ENCODE measurements at regions not wholly inside any gene's neighbourhood (a gene's known extent, or its start where the extent isn't known, plus 50 kb on each side); places are given as distances from the start of the nearest gene placed in this dataset.
"Not testable (repeated sequence)": the region's sequence is repeated elsewhere in the genome, so short reads cannot be mapped to it uniquely, and the experiment has no call there.

GRCh38 chr14:85071447-85071846, 458.5 kb upstream of the FLRT2 start:
- DNase-seq (ENCODE audit: low spot score) = no peak

GRCh38 chr14:85074955-85075354, 455.0 kb upstream of the FLRT2 start:
- no peak for DNase-seq (ENCODE audit: low spot score)

DNA sequence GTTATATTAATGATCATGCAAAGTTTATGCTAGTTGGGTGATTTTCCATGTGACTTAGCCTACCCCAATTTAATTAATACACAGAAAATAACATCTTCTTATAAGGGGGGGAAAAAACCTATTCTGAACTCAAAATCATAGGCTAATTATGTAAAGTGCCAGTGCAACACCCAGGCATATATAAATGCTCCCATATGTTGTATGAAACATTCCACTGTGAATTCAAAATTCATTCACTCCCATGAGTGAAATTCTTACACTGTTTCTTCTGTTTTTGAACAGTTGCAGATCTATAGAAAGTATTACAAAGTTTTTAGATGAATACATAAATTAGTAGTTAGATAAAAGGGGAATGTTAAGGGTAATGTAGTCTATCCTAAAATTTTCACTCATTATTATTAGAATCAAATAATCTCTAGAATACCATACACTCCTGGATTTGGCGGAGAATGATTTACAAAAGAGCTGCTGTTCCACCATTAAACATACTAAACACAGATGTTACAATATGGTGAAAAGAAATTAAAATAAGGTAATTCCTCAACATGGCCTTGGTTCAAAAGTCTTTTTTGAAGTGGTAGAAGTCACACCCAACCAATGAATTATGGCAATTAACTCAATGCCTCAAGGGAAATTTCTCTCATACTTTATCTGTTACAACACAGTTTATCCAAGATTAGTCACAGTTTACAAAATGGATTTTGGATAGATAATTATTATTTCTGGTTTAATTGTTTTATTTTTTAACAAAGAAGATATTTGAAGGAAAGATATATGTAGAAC, 454.1 kb upstream of the FLRT2 start:
- no peak for DNase-seq (ENCODE audit: low spot score)

- DNase-seq (ENCODE audit: low spot score) = not testable (repeated sequence)
These were observed 452.2 kb upstream of the FLRT2 start for GRCh38 chr14:85077716-85078115.

GRCh38 chr14:85079842-85080730, 449.9 kb upstream of the FLRT2 start:
- no peak for DNase-seq (ENCODE audit: low spot score)

DNA sequence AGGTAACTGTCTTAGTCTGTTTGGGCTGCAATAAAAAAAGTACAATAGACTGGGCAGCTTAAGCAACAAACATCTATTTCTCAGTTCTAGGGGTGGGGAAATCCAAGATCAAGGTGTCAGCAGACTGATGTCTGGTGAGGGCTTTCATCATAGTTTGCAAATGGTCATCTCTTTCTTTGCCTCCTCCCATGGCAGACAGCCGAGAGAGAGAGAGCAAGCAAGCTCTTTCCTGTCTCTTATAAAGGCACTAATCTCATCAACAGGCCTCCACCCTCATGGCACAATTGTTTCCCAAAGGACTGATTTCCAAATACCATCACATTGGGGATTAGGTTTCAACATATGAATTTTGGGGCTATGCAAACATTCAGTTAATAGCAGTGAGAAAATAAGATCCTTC, 445.6 kb upstream of the FLRT2 start:
- DNase-seq (ENCODE audit: low spot score) = no peak

DNA sequence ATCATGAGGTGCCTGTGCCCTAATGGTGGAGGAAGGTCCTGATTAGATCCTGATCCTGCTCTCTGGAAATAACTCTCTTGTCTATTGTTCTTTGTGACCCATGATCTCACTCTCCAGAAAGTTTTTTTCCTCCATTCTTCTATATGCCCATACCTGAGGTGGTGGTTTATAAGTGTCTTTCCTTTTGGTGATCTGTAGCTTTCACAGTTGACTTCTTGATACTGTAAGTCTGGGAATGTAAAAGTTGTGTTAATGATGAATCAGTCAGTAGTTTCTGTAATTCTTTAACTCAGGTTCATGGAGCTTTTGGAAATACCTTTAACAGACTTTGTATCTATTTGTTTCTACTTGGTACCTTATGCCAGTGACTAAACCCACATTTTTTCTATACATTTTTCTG, 444.0 kb upstream of the FLRT2 start:
- DNase-seq (ENCODE audit: low spot score) = no peak

DNA sequence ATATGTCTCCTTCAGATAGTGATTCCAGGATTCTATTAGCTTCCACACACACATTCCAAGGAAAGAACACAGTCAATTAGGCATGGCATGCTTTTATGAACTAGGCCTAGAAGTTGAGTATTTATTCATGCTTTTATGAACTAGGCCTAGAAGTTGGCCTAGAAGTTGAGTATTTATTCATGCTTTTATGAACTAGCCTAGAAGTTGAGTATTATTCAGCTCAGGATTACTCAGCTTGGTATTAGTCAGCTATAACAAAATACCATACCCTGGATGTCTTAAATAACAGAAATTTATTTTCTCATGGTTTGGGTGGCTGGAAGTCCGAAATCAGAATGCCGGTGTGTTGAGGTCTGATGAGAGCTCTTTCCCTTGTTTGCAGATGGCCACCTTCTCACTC, 442.7 kb upstream of the FLRT2 start:
- DNase-seq (ENCODE audit: low spot score) = no peak

DNA sequence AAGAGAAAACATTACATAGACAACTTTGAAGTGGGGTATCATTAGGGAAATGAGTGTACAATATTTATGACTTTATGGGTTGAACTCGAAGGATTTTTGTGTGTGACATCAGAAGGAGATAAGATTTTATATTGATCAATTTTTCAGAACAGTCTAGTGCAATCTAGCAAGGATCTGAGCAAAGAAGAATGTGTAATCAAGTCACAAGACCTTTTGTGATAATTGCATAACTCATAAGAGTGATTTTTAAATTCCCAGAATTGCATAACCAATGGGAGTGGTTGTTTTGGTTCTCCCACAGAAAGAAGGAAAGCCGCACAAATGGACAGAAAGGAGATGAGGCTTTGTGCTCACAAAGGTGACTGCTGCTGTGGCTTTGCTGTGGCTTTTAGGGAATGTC, 441.8 kb upstream of the FLRT2 start:
- no peak for DNase-seq (ENCODE audit: low spot score)

DNA sequence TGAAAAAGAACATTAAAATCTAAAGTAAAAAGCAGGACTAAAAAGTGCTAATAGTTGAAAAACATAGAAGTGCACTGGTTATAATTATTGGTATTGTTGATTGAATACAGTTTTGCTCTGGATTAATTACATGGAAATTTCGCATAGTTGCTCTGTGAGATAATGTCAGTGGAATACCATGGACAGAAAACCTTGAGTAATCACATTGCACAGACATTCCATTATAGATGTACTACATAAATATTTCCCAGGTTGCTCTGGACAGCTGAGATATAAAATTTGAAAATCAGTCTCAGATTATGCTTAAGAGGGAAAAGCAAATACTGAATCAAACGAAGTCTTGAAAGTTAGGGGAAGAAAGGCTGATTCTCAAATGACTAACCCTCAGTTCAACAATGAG, 439.3 kb upstream of the FLRT2 start:
- no peak for DNase-seq (ENCODE audit: low spot score)

GRCh38 chr14:85093631-85094330, 436.2 kb upstream of the FLRT2 start:
- no peak for DNase-seq (ENCODE audit: low spot score)

- DNase-seq (ENCODE audit: low spot score) = no peak
These were observed 427.4 kb upstream of the FLRT2 start for GRCh38 chr14:85102591-85102990.

- DNase-seq (ENCODE audit: low spot score) = no peak
These were observed 423.4 kb upstream of the FLRT2 start for GRCh38 chr14:85106506-85106905.

DNA sequence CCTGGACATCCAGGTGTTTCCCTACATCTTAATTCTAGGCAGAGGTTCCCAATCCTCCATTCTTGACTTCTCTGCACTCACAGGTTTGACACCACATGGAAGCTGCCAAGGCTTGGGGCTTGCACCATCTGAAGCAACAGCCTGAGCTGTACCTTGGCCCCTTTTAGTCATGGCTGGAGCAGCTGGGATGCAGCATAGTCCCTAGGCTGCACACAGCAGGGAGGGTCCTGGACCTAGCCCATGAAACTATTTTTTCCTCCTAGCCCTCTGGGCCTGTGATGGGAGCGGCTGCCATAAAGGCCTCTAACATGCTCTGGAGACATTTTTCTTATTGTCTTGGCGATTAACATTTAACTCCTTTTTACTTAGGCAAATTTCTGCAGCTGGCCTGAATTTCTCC, 417.2 kb upstream of the FLRT2 start:
- no peak for DNase-seq (ENCODE audit: low spot score)

DNA sequence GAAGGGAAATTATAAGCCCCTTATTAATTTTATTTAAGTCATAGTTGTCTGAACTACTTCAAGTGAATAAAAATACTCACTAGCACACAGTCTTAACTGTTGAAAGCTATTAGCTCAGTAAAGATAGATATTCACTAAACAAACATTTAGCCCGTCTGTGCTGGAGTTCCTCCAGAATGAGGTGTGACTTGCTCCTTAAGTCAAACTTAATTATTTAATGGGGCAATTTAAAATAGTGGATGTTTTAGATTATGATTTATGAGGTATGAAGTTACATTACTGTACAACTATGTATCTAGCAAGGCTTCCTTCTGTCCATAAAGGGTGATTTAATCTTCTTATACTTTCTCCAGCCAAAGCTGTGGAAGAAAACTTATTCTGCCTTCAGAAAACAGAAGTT, 414.0 kb upstream of the FLRT2 start:
- no peak for DNase-seq (ENCODE audit: low spot score)

DNA sequence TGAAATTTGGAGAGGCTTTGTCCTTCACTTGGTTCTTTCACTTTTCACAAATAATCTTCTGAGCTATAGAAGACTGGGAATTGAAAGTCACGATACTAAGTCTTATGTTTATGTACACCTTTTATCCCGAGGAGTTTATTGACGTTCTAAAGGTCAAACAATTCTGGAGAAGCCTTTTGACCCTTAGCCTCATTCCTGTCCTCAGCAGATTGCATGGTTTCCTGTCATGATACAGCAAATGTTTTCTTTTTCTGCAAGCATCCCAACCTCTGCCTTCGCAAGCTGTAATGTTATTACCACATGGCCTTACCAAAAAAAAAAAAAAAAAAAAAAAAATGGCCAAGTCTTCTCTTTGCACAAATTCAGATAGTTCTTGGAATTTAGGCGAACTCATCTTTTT, 411.7 kb upstream of the FLRT2 start:
- no peak for DNase-seq (ENCODE audit: low spot score)

- DNase-seq (ENCODE audit: low spot score) = no peak
These were observed 407.3 kb upstream of the FLRT2 start for GRCh38 chr14:85122690-85123089.

DNA sequence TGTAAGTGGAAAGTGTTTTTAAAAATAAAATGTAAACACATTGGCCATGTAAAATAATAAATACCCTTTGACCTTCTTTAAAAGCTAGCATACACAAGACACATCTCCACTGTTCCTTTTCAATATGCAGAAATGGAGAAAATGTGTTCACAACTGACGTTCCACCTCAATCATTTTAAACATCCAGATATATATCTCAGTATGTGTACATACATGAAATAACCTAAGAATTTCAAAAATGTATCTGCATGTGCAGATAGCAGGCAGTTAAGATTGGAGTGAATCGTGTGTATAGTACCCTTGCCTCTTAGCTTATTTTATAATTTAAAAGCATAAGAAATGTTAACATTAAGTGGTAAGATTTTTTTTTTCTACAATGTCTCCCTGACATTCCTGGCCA, 406.2 kb upstream of the FLRT2 start:
- DNase-seq (ENCODE audit: low spot score) = no peak

- DNase-seq (ENCODE audit: low spot score) = no peak
These were observed 405.2 kb upstream of the FLRT2 start for GRCh38 chr14:85124631-85125290.

DNA sequence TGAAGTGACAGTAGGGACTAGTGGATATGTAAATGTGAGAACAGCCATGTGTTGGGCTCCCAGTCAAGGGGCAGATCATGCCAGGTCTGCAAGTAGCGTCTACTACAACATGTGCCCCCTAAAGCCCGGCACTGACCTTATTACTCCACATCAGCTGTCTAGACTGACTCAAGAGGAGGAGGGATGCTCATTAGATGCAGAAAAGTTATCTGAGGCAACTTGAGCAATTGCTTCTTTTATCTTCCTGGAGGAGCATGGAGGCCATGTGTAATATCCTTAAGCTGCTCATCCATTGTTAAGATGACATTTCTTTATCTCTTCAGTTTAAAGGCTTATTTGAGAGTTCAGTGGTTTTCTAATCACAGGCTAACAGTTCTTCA, 404.7 kb upstream of the FLRT2 start:
- no peak for DNase-seq (ENCODE audit: low spot score)

- no peak for DNase-seq (ENCODE audit: low spot score)
These were observed 400.0 kb upstream of the FLRT2 start for GRCh38 chr14:85129921-85130320.

GRCh38 chr14:85131226-85131922, 398.6 kb upstream of the FLRT2 start:
- no peak for DNase-seq (ENCODE audit: low spot score)
